PC-9 (cell line): ENCODE measurements at regions not wholly inside any gene's neighbourhood (a gene's known extent, or its start where the extent isn't known, plus 50 kb on each side); places are given as distances from the start of the nearest gene placed in this dataset.
A peak's percentile ranks its signal among the peaks of the same experiment; 100 is the strongest.

ENCODE experiments used
- BruUV-seq: library from RNA; stranded (reverse); fragments of 400-500 nt; replicated peaks from 2 replicates; lab custom pipeline; 2021; lab: Mats Ljungman, UMichigan
- CTCF ChIA-PET: fragments of 300-600 bp; sonication (Branson Sonifier 250); formaldehyde crosslinking; loops from one replicate; lab custom pipeline; 2022; ENCODE audit warnings: antibody characterized with exemption; lab: Charles Lee
- POLR2A ChIA-PET: fragments of 300-600 bp; sonication (Branson Sonifier 250); formaldehyde crosslinking; loops from one replicate; lab custom pipeline; 2022; ENCODE audit warnings: antibody characterized with exemption; ENCODE audit not compliant: unreplicated experiment; lab: Charles Lee
- DNase-seq, 2 experiments: peaks; one replicate each; pipeline versions ENCODE4 v3.0.0 to v3.0.0-alpha.2; 2015 to 2022; ENCODE audit warnings: mixed read lengths in 1 of 2
- H2AFZ ChIP-seq: fragments of 200-600 bp; sonication (generic); 2 replicates; pipeline ENCODE4 v1.8.1; 2017; ENCODE audit warnings: antibody characterized with exemption
- H3F3A ChIP-seq: fragments of 200-600 bp; sonication (generic); 2 replicates; pipeline ENCODE4 v1.8.1; 2017; ENCODE audit warnings: antibody characterized with exemption, mild to moderate bottlenecking, low read depth; ENCODE audit not compliant: insufficient read depth
- H3K27ac ChIP-seq: fragments of 200-600 bp; sonication (generic); 2 replicates; pipeline ENCODE4 v1.6.1; 2016; ENCODE audit warnings: mixed run types
- H3K27me3 ChIP-seq: fragments of 200-600 bp; sonication (generic); 2 replicates; pipeline ENCODE4 v1.6.1; 2016; ENCODE audit warnings: low read depth, mixed run types; ENCODE audit not compliant: insufficient read depth
- H3K36me3 ChIP-seq: fragments of 200-600 bp; sonication (generic); 2 replicates; pipeline ENCODE4 v1.6.1; 2016; ENCODE audit warnings: low read depth, mixed run types
- H3K4me1 ChIP-seq: fragments of 200-600 bp; sonication (generic); replicated peaks from 2 replicates; pipeline ENCODE4 v1.6.1; 2016; ENCODE audit warnings: mixed run types; ENCODE audit not compliant: insufficient read depth
- H3K4me2 ChIP-seq: fragments of 200-600 bp; sonication (generic); 2 replicates; pipeline ENCODE4 v1.6.1; 2017; ENCODE audit warnings: mixed run types
- H3K4me3 ChIP-seq: fragments of 200-600 bp; sonication (generic); 2 replicates; pipeline ENCODE4 v1.6.1; 2016; ENCODE audit warnings: mixed run types
- H3K79me2 ChIP-seq: fragments of 200-600 bp; sonication (generic); 2 replicates; pipeline ENCODE4 v1.6.1; 2017; ENCODE audit warnings: low read depth, mixed run types
- H3K9me2 ChIP-seq: fragments of 200-600 bp; sonication (generic); 2 replicates; pipeline ENCODE4 v1.8.1; 2017; ENCODE audit warnings: mild to moderate bottlenecking; ENCODE audit not compliant: insufficient read depth
- H3K9me3 ChIP-seq: fragments of 200-600 bp; sonication (generic); 2 replicates; pipeline ENCODE4 v1.8.1; 2016; ENCODE audit warnings: low read depth; ENCODE audit not compliant: insufficient read depth
- H4K20me1 ChIP-seq: fragments of 200-600 bp; sonication (generic); 2 replicates; pipeline ENCODE4 v1.8.1; 2017; ENCODE audit not compliant: insufficient read depth
- EZH2 ChIP-seq: fragments of 200-600 bp; sonication (generic); IDR thresholded peaks from 2 replicates; pipeline ENCODE4 v1.8.0; 2017; ENCODE audit warnings: antibody characterized with exemption, low read depth
- intact Hi-C: fragments of 100-400 bp; cut with micrococcal nuclease; formaldehyde crosslinking; loops from one replicate; pipeline ENCODE4 v1.10.0; 2022; ENCODE audit not compliant: unreplicated experiment
- TF ChIP-seq, protein P1 (sequence below): fragments of 200-600 bp; sonication (generic); conservative IDR thresholded peaks from 2 replicates; pipeline ENCODE4 v1.6.1; 2017; ENCODE audit warnings: mixed run types, antibody characterized with exemption, mild to moderate bottlenecking, moderate library complexity

DNA sequence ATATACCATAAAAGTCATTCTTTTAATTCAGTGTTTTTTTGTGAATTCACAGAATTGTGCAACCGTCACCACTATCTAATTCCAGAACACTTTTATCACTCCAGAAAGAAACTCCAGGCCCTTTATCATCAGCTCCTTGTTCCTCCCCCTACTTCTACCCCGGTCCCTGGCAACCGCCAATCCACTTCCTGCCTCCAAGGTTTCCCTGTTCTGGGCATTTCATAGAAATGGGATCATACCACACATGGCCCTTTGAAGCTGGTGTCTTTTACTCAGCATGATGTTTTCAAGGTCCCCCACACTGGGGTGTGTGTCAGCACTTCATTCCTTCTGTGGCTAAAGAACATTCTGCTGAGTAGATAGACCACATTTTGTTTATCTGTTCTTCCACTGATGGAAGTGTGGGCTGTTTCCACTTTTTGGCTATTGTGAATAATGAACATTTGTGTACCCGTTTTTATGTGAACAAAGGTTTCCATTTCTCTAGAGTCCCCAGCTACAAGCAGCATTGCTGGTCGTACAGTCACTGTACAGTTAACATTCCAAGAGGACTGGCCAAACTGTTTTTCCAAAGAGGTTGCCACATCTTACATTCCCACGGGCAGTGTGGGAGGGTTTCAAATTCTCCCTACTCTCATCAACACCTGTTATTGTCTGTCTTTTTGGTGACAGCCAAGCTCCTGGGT lies 75.8 kb upstream of the ZNF469 start:
- TF ChIP-seq, protein P1, sequence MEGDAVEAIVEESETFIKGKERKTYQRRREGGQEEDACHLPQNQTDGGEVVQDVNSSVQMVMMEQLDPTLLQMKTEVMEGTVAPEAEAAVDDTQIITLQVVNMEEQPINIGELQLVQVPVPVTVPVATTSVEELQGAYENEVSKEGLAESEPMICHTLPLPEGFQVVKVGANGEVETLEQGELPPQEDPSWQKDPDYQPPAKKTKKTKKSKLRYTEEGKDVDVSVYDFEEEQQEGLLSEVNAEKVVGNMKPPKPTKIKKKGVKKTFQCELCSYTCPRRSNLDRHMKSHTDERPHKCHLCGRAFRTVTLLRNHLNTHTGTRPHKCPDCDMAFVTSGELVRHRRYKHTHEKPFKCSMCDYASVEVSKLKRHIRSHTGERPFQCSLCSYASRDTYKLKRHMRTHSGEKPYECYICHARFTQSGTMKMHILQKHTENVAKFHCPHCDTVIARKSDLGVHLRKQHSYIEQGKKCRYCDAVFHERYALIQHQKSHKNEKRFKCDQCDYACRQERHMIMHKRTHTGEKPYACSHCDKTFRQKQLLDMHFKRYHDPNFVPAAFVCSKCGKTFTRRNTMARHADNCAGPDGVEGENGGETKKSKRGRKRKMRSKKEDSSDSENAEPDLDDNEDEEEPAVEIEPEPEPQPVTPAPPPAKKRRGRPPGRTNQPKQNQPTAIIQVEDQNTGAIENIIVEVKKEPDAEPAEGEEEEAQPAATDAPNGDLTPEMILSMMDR: no peak
- TF ChIP-seq EZH2: no peak
- CTCF ChIA-PET: no interaction called here
- no TSS peak for BruUV-seq
- DNase-seq: peak; percentile 28 to 79
- no peaks in the 10 kb centered on the region for H3K79me2 ChIP-seq
- no peaks in the 10 kb centered on the region for H3K36me3 ChIP-seq
- peaks cover 12% of the 10 kb centered on the region; the same call in 1 of the 2 replicates for H3F3A ChIP-seq
- H3K27me3 ChIP-seq: no peaks in the 10 kb centered on the region
- POLR2A ChIA-PET: no interaction called here
- no peak overlapping the region for H2AFZ ChIP-seq
- H3K4me3 ChIP-seq: no peak overlapping the region
- peaks cover 21% of the 10 kb centered on the region for H3K4me1 ChIP-seq
- no peak overlapping the region for H3K27ac ChIP-seq
- H3K9me3 ChIP-seq: no peaks in the 10 kb centered on the region
- peak overlapping the region; percentile 20; the same call in 1 of the 2 replicates for H3K4me2 ChIP-seq
- H4K20me1 ChIP-seq: no peaks in the 10 kb centered on the region
- H3K9me2 ChIP-seq: no peaks in the 10 kb centered on the region
- intact Hi-C loops: loop anchor here (2.0 kb wide), 1 partner anchor 72 kb away; no protein-coding TSS in a partner anchor

DNA sequence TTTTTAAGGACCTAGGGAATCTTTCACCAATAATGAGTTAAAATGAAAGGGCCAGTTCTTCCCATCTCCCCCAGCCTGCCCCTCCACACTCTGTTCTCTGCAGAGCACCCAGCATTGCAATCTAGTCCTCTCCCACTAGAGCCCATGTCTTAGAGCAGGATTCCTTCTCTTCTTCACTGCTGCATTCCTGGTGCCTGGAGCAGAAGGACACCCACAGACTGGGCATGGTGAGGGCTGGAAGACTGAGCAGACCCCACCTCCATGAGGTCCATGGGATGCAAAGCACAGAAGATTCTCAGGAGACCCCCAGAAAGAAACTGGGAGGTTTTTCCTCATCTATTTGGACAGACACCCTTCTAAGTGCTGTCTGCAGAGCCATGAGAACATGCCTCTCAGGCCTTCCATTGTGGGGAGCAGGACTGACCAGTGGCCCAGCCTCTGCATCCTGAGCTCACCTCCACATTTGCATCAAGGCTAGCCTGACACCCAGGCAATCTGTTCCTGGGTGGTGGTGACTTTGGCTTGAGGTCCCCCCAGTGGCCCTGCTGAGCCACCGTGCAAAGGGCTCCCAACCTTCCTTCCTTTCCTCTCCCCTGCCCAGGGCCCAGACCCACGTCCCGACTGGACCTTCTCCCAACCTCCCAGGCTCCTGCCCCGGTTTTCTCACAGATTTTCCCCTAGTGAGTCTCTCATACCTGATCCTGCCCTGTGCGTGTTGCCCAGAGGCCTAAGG lies 74.2 kb upstream of the ZNF469 start:
- ChIA-PET POLR2A (no interaction called here), CTCF (no interaction called here)
- no peak for DNase-seq
- Histone ChIP-seq H3K9me2 (no peaks in the 10 kb centered on the region), H3K79me2 (no peaks in the 10 kb centered on the region), H3K9me3 (no peaks in the 10 kb centered on the region), H4K20me1 (no peaks in the 10 kb centered on the region), H3K4me2 (no peak overlapping the region), H3K36me3 (no peaks in the 10 kb centered on the region), H3K4me1 (peaks cover 21% of the 10 kb centered on the region), H3K27me3 (no peaks in the 10 kb centered on the region), H3F3A (peaks cover 12% of the 10 kb centered on the region; the same call in 1 of the 2 replicates), H3K27ac (no peak overlapping the region), H2AFZ (no peak overlapping the region), H3K4me3 (no peak overlapping the region)
- TF ChIP-seq, protein P1: no peak
- TF ChIP-seq EZH2: no peak
- BruUV-seq: no TSS peak
- intact Hi-C loops: no loop called here

DNA sequence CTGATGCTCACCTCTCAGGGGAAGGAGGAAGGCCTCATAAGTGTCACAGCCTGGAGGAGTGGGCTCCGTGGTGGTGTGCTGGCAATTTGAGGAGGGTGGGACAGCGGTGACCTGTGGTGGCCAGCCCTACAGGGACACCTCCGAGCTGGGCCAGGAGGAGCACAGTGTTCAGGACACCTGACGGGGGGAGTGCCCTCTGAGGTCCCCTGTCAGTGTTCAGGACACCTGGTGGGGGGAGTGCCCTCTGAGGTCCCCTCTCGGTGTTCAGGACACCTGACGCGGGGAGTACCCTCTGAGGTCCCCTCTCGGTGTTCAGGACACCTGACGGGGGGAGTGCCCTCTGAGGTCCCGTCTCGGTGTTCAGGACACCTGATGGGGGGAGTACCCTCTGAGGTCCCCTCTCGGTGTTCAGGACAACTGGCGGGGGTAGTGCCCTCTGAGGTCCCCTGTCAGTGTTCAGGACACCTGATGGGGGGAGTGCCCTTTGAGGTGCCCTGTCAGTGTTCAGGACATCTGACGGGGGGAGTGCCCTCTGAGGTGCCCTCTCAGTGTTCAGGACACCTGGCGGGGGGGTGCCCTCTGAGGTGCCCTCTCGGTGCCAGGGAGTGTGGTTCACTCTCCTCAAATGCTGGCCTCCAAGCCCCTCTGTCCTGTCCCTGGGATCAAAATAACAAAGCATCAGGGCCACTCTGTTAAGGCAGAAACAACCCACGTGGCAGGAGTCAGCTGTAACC lies 73.4 kb upstream of the ZNF469 start:
- Histone ChIP-seq H3F3A (peaks cover 12% of the 10 kb centered on the region; the same call in 1 of the 2 replicates), H3K4me3 (no peak overlapping the region), H3K36me3 (no peaks in the 10 kb centered on the region), H3K9me2 (no peaks in the 10 kb centered on the region), H3K9me3 (no peaks in the 10 kb centered on the region), H4K20me1 (no peaks in the 10 kb centered on the region), H3K4me1 (peaks cover 18% of the 10 kb centered on the region), H3K4me2 (no peak overlapping the region), H3K27ac (no peak overlapping the region), H3K27me3 (no peaks in the 10 kb centered on the region), H3K79me2 (no peaks in the 10 kb centered on the region), H2AFZ (no peak overlapping the region)
- TF ChIP-seq EZH2: no peak
- TF ChIP-seq, protein P1: no peak
- no peak for DNase-seq
- BruUV-seq: no TSS peak
- CTCF ChIA-PET: no interaction called here
- intact Hi-C loops: no loop called here
- POLR2A ChIA-PET: no interaction called here
